Right renal pelvis (tissue), 4 donors: ENCODE measurements at regions not wholly inside any gene's neighbourhood (a gene's known extent, or its start where the extent isn't known, plus 50 kb on each side); places are given as distances from the start of the nearest gene placed in this dataset.

ENCODE experiments used
- DNase-seq, 4 donors: peaks; one replicate each; pipeline ENCODE4 v3.0.0-alpha.2; 2013; ENCODE audit warnings: low read depth in 4 of 4, low spot score in 3 of 4, missing footprints in 1 of 4

GRCh38 chr7:23971031-23971430, 261.0 kb downstream of the STK31 start:
- no peak for DNase-seq

GRCh38 chr7:23972057-23972456, 262.0 kb downstream of the STK31 start:
- DNase-seq: no peak

GRCh38 chr7:23973264-23973663, 263.2 kb downstream of the STK31 start:
- no peak for DNase-seq

GRCh38 chr7:23980081-23980480, 270.1 kb downstream of the STK31 start:
- DNase-seq: no peak

- DNase-seq: no peak
Observed at GRCh38 chr7:23981314-23981713, 271.3 kb downstream of the STK31 start.

- DNase-seq: no peak
Observed at GRCh38 chr7:23981758-23982157, 271.7 kb downstream of the STK31 start.

GRCh38 chr7:24005517-24005916, 278.5 kb upstream of the NPY start:
- DNase-seq: no peak

GRCh38 chr7:24010495-24010894, 273.5 kb upstream of the NPY start:
- DNase-seq: no peak

- DNase-seq: no peak
Observed at GRCh38 chr7:24017519-24017918, 266.5 kb upstream of the NPY start.

- no peak for DNase-seq
Observed at GRCh38 chr7:24018331-24018730, 265.7 kb upstream of the NPY start.

GRCh38 chr7:24019841-24020240, 264.1 kb upstream of the NPY start:
- no peak for DNase-seq

- no peak for DNase-seq
Observed at GRCh38 chr7:24024276-24025068, 259.5 kb upstream of the NPY start.

GRCh38 chr7:24025094-24025493, 258.9 kb upstream of the NPY start:
- no peak for DNase-seq

- no peak for DNase-seq
Observed at GRCh38 chr7:24025765-24026164, 258.2 kb upstream of the NPY start.

GRCh38 chr7:24026351-24026750, 257.6 kb upstream of the NPY start:
- no peak for DNase-seq

- DNase-seq: no peak
Observed at GRCh38 chr7:24029068-24029467, 254.9 kb upstream of the NPY start.

- DNase-seq: no peak
Observed at GRCh38 chr7:24034251-24034650, 249.7 kb upstream of the NPY start.

GRCh38 chr7:24035366-24036032, 248.5 kb upstream of the NPY start:
- no peak for DNase-seq

- no peak for DNase-seq
Observed at GRCh38 chr7:24036033-24036412, 248.0 kb upstream of the NPY start.

GRCh38 chr7:24038993-24039392, 245.0 kb upstream of the NPY start:
- no peak for DNase-seq

- no peak for DNase-seq
Observed at GRCh38 chr7:24039991-24040624, 243.9 kb upstream of the NPY start.

- DNase-seq: no peak
Observed at GRCh38 chr7:24042028-24042427, 242.0 kb upstream of the NPY start.
